ENCODE measurements at regions not wholly inside any gene's neighbourhood (a gene's known extent, or its start where the extent isn't known, plus 50 kb on each side); places are given as distances from the start of the nearest gene placed in this dataset.

DNA sequence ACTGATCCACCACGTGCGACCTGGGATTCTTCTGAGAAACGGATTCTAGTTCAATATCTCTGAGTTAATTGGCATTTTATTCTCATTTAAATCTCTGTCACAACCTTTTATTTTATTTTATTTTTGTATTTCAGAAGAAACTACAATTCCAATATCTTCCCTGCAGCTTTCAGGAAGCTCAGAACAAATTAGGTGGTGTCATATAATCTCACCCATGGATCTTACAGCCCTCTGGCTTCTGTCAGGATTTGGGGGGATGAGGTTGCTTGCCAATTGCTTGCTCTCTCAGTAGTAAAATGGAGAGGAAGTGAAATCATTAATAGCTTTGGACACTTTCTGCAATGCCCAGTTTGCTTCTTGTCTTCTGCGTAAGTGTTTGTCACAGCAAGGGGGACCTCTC, 205.4 kb downstream of the TLE3 start:
- H3K27ac ChIP-seq = no peak overlapping the region
- DNase-seq = no peak
- peaks cover 0 to 10% (median 0%) of the 10 kb centered on the region in 4 donors for H3K4me1 ChIP-seq
- no peaks in the 10 kb centered on the region for H3K36me3 ChIP-seq
- 68 to 80% methylated on average over 4 of the region's 4 CpGs for WGBS, 2 donors
- H3K9me3 ChIP-seq = no peaks in the 10 kb centered on the region
- H3K27me3 ChIP-seq = no peaks in the 10 kb centered on the region
- H3K4me3 ChIP-seq = no peak overlapping the region
- TF ChIP-seq POLR2A (IDR thresholded peaks at IDR 0.05) (no peak), EP300 (IDR thresholded peaks at IDR 0.05) (no peak), POLR2AphosphoS5 (IDR thresholded peaks at IDR 0.05) (no peak)
- TF ChIP-seq, protein P1, sequence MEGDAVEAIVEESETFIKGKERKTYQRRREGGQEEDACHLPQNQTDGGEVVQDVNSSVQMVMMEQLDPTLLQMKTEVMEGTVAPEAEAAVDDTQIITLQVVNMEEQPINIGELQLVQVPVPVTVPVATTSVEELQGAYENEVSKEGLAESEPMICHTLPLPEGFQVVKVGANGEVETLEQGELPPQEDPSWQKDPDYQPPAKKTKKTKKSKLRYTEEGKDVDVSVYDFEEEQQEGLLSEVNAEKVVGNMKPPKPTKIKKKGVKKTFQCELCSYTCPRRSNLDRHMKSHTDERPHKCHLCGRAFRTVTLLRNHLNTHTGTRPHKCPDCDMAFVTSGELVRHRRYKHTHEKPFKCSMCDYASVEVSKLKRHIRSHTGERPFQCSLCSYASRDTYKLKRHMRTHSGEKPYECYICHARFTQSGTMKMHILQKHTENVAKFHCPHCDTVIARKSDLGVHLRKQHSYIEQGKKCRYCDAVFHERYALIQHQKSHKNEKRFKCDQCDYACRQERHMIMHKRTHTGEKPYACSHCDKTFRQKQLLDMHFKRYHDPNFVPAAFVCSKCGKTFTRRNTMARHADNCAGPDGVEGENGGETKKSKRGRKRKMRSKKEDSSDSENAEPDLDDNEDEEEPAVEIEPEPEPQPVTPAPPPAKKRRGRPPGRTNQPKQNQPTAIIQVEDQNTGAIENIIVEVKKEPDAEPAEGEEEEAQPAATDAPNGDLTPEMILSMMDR (IDR thresholded peaks at IDR 0.05) = no peak
- intact Hi-C loops (cut with DNase I) = no loop called here

DNA sequence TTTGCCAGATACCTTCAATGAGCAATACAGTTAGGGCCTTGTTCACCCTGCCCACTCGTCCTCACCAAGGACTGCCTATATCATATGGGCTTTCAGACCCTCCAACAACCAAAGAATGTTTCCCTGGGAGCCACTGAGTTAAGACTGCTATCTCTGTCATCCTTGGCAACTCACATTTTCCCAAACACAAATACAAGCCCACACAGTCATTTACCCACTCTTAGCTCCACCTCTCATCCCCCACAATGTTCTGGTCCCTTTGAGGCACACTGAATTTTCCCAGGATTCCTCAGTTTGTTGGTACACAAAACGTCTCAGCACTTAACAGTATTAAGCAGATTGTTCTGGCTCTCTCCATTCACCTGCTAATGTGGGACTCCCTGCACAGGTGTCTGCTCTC, 204.6 kb downstream of the TLE3 start:
- Histone ChIP-seq H3K4me3 (no peak overlapping the region), H3K4me1 (peaks cover 0 to 10% (median 0%) of the 10 kb centered on the region in 4 donors), H3K27ac (no peak overlapping the region), H3K27me3 (no peaks in the 10 kb centered on the region), H3K36me3 (no peaks in the 10 kb centered on the region), H3K9me3 (no peaks in the 10 kb centered on the region)
- DNase-seq = no peak
- TF ChIP-seq EP300 (IDR thresholded peaks at IDR 0.05) (no peak), POLR2A (IDR thresholded peaks at IDR 0.05) (no peak), POLR2AphosphoS5 (IDR thresholded peaks at IDR 0.05) (no peak)
- TF ChIP-seq, protein P1 (IDR thresholded peaks at IDR 0.05) = no peak
- intact Hi-C loops (cut with DNase I) = no loop called here
- WGBS, 2 donors = 50 to 71% methylated on average over 2 of the region's 2 CpGs

DNA sequence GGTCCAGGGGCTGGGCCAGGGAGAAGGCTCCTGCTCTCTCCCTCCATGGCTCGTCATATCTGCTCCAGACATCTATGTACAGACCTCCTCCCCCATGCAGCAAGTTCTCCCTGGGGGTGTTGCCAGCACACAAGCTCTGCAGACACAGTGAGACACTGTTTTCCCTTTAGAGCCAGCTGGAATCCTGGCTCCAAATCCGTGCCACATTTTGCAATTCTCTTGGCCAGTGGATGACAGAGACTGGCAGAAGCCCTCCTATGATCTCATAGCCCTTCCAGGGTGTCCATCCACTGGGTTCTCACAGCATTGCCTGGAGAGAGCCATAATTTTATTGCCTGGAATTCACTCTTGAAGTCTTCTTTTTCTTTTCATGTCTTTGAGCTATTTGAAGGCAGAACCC, 203.9 kb downstream of the TLE3 start:
- intact Hi-C loops (cut with DNase I) = no loop called here
- Histone ChIP-seq H3K4me1 (peaks cover 0 to 10% (median 0%) of the 10 kb centered on the region in 4 donors), H3K36me3 (no peaks in the 10 kb centered on the region), H3K27ac (no peak overlapping the region), H3K4me3 (no peak overlapping the region), H3K9me3 (no peaks in the 10 kb centered on the region), H3K27me3 (no peaks in the 10 kb centered on the region)
- 47 to 60% methylated on average over 2 of the region's 2 CpGs for WGBS, 2 donors
- DNase-seq = no peak
- TF ChIP-seq EP300 (IDR thresholded peaks at IDR 0.05) (no peak), POLR2AphosphoS5 (IDR thresholded peaks at IDR 0.05) (peak in 2 of 4 donors; percentile 16 to 29)

DNA sequence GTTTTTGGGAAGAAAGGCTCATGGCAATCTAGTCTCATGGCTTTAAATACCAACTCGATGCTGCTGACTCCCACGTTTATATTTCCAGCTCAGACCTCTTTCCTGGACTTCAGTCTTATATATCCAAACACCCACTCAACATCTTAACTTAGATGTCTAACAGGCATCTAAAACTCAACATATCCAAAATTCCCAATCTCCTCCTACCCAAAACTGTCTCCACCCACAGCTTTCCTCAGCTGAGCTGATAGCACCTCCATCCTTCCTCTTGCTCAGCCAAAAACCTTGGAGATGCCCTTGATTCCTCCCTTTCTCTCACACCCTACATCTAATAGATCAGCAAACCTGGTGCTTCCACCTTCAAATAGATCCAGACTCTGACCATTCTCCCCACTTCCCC, 202.5 kb downstream of the TLE3 start:
- H3K27ac ChIP-seq = no peak overlapping the region
- intact Hi-C loops (cut with DNase I) = no loop called here
- TF ChIP-seq EP300 (IDR thresholded peaks at IDR 0.05) (no peak), POLR2A (IDR thresholded peaks at IDR 0.05) (no peak), POLR2AphosphoS5 (IDR thresholded peaks at IDR 0.05) (no peak)
- TF ChIP-seq, protein P1 (IDR thresholded peaks at IDR 0.05) = no peak
- no peaks in the 10 kb centered on the region for H3K36me3 ChIP-seq
- peaks cover 0 to 10% (median 0%) of the 10 kb centered on the region in 4 donors for H3K4me1 ChIP-seq
- 75 to 78% methylated on average over 2 of the region's 2 CpGs for WGBS, 2 donors
- no peak overlapping the region for H3K4me3 ChIP-seq
- H3K27me3 ChIP-seq = no peaks in the 10 kb centered on the region
- no peaks in the 10 kb centered on the region for H3K9me3 ChIP-seq
- DNase-seq = no peak

DNA sequence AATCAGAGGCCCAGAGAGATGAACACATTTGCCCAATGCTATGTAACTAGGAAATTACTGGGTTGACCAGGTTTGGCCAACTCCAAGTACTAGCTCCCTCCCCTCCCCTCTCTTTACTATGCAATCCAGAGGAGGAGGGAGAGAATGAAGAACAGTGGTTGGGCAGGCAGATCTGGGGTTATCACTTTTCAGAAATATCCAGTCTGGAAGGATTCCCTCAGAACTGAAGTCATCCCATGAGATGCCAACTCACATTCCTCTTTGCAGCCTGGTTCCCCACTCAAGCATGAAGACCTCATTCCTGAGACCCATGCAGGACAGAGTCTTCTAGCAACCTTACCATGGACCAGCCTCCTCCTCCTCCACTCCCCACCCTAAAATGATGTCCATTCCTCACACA, 201.1 kb downstream of the TLE3 start:
- Histone ChIP-seq H3K27ac (no peak overlapping the region), H3K9me3 (no peaks in the 10 kb centered on the region), H3K4me1 (peaks cover 0 to 10% (median 0%) of the 10 kb centered on the region in 4 donors), H3K27me3 (no peaks in the 10 kb centered on the region), H3K36me3 (no peaks in the 10 kb centered on the region), H3K4me3 (no peak overlapping the region)
- DNase-seq = no peak
- TF ChIP-seq POLR2A (IDR thresholded peaks at IDR 0.05) (no peak), POLR2AphosphoS5 (IDR thresholded peaks at IDR 0.05) (no peak), EP300 (IDR thresholded peaks at IDR 0.05) (no peak)
- TF ChIP-seq, protein P1 (IDR thresholded peaks at IDR 0.05) = no peak
- intact Hi-C loops (cut with DNase I) = no loop called here

Measured in sigmoid colon (tissue), 6 donors.